NOMO-1 (cell line): ENCODE measurements at regions not wholly inside any gene's neighbourhood (a gene's known extent, or its start where the extent isn't known, plus 50 kb on each side); places are given as distances from the start of the nearest gene placed in this dataset.
"Not testable (repeated sequence)": the region's sequence is repeated elsewhere in the genome, so short reads cannot be mapped to it uniquely, and the experiment has no call there.

Source experiments
- DNase-seq, 2 experiments: peaks; one replicate each; lab custom pipeline; 2025; ENCODE audit not compliant: unreplicated experiment in 2 of 2; lab: John Stamatoyannopoulos, UW

DNA sequence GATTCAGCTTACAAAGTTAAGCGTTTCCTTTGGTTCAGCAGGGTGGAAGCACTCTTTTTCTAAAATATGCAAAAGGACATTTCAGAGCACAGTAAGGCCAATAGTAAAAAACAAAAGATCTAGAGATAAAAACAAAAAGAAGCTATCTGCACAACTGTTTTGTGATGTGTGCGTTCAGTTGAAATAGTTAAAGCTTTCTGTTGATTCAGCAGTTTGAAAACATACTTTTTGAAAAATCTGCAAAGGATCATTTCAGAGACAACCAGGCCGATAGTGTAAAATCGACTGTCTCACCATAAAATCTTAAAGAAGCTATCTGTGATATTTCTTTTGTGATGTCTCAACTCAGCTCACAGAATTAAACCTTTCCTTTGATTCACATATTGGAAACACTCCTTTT lies 300.0 kb upstream of the ALG10B start:
- no peak for DNase-seq

DNA sequence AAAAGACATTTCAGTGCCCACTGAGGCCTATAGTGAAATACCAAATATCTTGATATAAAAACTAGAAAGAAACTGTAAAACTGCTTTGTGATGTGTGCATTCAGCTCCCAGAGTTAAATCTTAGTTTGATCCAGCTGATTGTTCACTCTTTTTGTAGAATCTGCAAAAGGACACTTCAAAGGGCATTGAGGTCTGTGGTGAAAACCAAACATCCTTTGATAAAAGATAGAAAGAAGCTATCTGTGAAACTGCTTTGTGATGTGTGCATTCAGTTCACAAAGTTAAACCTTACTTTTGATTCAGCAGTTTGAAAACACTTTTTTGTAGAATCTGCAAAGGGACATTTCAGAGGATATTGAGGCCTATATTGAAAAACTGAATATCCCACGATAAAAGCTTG lies 290.7 kb upstream of the ALG10B start:
- no peak for DNase-seq

DNA sequence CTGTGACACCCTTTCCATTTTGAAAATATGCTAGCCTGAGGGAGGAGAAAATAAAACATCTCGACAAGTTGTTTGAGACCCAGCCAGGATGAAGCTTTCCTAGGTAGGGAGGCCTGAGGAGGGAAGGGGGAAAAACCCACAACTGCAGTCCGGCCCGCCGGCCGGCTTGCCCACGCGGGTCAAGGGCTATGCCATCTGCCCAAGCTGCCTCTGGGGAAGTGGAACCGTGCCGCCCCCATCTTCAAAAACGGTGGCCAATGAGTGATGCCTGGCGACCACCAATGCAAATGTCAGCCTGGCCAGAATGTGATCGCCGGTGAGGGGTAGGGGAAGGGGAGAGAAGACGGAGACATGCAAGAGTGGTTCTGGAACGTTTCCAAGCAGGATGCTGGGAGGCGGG lies 263.5 kb upstream of the ALG10B start:
- no peak for DNase-seq

DNA sequence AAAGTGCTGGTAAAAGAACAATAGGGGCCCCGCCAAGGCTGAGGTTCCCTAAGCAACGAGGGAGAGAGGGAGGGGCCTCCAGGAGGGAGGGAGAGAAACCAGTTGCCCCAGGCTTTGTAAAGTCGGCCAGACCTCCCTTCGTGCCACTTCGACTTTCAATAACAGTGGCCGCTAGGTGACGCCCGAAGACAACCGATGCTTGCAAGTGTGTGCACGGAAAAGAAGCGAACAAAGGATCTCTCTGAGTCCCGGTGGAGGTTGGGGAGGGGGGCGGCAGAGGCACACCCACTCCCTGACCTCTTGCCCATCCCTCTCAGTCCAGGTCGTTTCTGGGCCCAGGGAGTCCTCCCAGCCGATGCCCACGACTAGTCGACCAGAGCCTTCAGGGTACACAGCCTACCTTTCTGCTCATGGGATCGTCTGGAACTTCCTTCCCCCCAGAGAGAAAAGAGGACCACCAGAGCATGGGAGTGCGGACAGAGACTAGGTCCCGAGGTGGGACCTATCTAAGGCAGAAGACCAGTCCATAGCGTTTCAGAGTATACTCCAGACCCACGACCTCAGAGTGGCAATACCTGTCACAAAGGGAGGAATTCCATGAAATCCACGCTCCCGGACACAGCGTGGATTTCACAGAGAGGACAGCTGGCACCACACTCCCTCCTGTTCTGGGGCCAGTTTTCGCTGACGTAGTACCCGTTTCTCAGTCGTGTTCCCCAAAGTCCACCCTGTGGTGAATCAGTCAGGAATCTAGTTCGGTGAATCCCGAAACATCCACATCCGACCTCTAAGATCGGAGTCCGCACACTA lies 262.7 kb upstream of the ALG10B start:
- DNase-seq: no peak

DNA sequence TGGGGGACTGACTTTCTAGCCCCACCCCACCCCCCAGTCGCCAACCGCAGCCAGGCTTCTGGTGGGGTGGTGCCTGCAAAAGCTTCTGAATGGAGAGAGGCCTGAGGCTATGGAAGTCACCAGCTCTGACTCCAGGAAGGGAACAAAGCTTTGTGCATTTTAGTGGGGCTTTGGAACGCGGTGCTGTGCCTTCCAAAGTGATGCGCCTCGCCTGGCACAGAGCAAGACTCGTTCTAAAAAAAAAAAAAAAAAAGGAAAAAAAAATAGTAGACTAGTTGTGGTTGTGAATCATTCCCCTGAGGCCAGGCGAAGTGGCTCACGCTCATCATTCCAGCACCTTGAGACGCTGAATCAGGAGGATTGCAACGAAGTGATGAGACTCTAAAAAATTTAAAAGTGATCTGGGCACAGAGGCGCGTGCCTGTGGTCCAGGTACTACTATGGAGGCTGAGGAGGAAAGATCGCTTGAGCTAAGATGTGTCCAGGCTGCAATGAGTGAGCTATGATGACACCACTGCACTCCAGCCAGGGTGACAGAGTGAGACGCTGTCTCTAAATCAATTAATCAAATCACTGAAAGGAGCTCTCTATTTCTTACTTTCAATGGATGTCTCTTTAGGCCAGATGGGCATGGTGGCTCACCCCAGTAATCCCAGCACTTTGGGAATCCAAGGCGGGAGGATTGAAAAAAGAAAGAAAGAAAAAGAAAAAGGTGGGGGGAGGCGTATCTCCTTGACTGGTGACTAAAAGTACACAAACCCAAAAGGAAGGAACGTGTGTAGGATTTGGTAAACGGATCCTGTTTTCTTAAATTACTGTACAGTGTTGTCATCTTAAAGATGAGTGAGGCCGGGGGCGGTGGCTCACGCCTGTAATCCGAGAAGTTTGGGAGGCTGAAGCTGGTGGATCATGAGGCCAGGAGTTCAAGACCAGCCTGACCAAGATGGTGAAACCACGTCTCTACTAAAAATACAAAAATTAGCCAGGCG lies 259.6 kb upstream of the ALG10B start:
- no peak for DNase-seq

DNA sequence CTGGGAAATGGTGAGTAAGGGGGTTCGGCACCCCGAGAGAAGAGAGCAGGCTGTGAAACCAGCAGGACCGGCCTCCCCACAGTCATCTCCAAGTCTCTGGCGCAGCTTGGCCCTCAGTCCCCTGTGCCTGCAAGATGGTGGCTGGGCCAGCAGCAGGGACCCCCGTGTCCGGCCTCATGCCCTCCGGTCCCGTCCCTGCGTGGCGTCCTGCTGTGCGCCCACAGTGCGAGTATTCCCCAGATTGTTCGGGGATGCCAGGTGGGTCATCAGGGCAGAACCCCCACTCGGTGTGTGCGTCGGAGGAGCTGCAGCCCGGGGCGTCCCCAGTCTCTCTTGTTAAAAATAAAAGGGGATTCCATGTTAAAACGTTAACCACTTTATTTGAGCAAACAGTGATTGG lies 216.9 kb upstream of the ALG10B start:
- DNase-seq: no peak

DNA sequence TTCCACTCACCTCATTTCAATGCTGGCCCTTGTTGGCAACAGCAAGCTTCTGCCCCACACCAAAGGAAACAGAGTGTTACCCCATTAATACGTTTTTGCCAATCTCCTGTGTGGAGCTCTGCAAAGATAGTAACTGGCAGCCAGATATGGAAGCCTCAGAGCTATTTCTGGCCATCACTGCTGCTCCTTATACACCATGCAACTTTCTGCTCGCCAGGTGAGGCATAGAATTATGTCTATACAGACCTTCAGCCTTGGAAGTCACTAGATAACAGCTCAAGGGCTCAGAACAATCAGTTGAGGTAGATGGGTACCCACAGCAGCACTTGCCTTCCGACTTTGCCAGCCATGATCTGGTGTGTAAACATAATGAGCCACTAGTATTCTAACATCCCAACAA lies 214.8 kb upstream of the ALG10B start:
- DNase-seq: no peak

DNA sequence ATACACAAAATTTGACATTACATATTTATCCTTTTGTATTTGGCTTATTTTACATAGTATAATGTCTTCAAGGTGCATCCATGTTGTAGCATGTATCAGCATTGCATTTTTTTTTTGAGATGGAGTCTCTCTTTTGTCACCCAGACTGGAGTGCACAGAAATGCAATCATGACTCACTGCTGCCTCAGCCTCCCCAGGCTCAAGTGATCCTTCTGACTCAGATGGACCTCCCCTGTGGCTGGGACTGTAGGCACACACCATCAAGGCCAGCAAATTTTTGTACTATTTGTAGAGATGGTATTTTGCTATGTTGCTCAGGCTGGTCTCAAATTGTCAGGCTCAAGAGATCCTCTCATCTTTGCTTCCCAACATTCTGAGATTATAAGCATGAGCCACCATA lies 214.4 kb upstream of the ALG10B start:
- DNase-seq: no peak

DNA sequence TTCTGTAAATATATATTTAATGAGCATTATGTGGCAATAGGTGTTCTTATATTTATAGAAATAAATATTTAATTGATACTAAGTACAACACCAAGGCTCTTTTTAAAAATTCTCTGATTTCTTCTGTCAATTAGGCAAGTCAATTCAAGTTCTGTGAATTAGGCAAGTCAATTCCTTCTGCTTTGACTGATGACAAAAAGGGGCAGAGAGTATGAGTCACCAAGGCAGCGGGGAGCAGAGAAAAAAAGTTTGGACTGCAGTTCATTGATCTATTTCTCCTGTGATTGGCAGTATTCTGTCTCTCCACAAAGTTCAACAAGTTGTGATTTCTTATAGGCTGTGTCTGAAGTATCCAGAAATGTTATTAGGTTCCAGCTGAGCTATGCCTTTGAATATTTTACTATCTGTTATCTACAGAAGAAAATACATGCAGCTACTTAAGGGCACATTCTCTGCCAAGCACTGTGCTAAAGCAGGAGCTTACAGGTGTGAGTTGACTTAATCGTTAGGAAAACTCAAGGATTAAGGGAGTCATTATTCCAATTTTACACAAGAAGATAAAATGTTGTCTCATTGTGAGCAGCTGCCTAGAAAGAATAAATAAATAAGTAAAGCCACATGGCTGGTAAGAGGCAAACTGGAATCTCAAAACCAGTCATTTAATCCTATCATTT lies 206.4 kb upstream of the ALG10B start:
- no peak for DNase-seq

DNA sequence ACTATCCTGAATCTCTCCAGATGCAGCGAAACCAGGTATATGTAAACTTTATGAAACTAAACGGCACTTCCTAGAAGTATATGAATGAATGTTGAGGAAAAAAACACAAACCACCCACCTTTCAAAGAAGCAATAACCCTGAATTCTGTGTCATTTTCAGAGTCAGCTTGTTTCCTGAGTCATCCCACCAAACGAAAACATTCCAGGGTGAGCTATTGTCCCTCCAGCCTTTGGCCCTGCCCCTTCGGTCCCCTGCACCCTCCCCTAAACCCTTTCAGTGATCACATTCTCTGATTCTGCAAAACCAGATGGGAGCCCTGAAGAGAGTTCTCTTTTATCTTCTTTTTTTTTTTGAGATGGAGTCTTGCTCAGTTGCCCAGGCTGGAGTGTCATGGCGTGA lies 202.6 kb upstream of the ALG10B start:
- no peak for DNase-seq

DNA sequence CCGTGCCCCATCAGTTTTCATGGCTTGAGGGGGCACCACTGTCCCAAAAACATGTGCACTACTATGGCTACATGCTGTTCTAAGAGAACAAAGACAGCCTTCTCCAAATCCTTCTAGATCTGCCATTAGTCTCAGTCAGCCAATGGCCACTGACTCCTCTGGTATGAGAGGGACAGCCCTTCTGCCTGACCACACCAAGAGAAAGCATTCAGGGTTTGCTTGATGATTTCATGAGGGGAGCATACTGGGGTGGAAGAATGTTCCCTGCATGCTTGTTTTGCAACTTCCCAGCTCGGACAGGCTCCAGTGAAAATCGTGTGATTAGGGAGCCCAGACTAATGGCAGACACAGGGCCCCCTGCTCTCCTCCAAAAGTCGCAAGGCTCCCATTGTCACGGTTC lies 199.6 kb upstream of the ALG10B start:
- no peak for DNase-seq

DNA sequence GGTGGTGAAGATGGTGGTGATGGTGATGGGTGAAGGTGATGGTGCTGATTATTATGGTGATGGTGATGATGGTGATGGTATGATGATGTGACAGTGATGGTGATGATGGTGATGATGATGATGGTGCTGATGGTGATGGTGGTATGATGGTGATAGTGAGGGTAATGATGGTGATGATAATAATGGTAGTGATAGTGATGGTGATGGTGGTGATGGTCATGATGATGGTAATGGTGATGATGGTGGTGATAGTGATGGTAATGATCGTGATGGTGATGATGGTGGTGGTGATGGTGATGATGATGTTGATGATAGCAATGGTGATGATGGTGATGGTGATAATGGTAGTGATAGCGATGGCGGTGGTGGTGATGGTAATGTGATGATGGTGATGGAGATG lies 197.9 kb upstream of the ALG10B start:
- DNase-seq: no peak

DNA sequence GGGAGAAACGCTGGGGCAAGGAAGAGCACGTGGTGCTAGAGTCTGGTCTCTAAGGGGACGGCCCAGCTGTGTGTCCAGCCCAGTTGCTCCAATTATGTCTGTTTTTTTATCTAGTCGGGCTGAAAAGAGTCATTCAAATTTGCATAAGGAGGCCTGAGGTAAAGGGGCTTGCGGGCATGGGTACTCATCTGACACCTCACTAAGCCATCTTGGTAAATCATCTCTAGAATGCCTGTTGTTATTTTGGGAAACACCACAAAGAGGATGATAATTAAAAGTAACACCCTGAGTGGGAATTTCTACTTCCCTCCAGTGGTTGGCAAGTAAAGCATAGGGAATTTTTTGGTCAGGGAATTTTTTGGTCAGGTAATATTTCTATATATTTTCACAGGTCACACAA lies 196.1 kb upstream of the ALG10B start:
- DNase-seq: no peak

DNA sequence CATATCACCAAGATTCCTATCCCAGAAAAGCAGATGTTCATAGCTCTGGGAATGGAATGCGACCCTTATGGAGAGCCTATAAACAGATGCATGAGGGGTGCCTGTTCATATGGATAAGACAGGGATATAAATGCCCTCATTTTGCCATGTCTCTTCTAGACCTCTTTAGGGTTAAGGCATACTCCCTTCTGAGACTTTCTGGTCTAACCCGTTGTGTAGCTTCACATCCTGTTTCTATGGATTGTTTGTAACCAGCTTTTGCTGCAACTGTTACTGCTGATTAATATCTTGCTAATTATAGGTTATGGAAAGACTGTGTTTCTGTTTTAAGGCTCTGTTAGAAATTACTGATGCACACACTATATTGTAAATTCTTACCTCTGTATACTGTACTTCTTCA lies 193.5 kb upstream of the ALG10B start:
- not testable (repeated sequence) for DNase-seq

DNA sequence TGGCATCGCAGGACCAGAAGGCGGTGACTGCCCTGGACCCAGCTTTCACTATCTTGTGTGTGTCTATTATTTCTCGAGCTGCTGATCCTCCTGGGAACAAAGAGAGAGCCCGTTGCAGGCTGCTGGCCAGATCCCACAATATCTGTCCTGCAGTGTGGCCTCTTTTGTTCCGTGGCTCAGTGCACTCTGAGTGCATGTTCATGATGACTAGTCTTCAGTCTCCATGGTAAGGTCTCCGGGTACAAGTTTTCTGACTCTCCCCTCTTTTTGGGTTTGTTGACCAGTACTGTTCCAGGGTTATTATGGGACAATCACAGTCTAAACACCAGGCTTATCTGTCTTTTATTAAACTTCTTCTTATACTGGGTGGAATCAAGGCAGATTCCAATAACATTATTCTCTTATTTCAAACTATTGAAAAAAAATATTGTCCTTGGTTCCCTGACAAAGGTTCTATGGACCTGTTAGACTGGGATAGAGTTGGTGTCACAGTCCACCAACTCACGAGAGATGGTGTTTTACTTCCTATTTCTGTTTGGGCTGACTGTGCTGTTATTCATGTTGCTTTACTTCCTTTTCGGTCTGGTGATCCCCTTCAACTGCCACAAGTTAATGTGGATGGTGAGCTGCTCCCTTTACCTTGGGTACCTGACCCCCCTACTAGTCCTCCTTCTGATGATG lies 192.9 kb upstream of the ALG10B start:
- no peak for DNase-seq

DNA sequence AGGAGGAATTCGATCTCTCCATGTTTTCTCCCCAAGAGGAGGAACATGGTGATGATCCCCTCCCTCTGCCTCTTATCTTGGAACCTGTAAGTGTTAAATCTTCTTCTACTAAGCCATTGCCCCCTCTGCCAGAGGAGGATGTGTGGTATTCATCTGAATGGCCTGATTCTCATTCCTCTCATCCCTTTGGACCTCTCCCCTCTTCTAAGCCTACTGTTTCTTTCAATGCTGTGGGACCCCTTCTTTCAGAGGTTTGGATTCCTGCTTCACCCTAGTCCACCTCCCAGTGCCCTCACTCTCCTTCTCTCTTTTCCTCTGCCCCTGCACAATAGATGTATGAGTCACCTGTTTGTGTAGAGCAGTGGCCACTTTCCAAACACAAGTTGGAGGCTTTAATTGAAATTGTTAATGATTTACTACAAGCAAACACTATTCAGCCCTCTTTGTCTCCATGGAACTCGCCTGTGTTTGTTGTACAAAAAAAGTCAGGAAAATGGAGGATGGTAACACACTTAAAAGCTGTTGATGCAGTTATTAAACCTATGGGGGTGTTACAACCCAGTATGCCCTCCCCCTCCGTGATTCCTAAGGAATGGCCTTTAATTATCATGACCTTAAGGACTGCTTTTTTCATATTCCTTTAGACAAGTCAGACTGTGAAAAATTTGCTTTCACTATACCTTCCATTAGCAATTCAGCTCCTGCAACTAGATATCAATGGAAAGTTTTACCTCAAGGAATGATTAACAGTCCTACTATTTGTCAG lies 192.1 kb upstream of the ALG10B start:
- DNase-seq: no peak

DNA sequence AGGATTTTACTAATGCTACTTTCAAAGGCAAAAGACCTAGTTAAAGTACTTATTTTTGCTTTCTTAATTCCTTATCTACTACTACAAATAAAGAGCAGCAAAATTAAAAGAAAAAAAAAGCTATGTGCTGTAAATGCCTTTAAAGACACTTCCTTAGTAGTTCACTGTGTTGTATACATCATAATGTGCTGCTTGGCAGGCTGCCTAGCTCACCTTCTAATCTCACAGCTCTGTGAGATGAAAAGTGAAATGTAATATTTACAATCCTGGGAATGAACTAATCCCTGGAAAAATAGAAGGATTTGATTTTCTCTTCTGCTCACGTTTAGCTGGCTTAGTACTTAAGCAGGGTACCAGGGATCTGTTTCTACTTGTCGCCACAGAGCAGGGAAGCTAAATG lies 184.4 kb upstream of the ALG10B start:
- no peak for DNase-seq

DNA sequence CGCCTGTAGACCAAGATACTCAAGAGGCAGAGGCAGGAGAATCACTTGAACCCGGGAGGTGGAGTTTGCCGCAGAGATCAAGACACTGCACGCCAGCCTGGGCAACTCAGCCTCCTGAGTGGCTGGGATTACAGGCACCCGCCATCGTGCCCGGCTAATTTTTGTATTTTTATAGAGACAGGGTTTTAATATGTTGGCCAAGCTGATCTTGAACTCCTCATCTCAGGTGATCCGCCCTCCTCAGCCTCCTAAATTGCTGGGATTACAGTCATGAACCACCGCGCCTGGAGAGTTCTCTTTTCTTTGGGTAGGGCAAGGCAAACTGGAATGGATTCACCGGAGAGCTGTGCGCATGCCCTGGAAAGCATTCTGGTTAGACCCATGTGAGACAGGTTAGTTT lies 179.3 kb upstream of the ALG10B start:
- DNase-seq: no peak

DNA sequence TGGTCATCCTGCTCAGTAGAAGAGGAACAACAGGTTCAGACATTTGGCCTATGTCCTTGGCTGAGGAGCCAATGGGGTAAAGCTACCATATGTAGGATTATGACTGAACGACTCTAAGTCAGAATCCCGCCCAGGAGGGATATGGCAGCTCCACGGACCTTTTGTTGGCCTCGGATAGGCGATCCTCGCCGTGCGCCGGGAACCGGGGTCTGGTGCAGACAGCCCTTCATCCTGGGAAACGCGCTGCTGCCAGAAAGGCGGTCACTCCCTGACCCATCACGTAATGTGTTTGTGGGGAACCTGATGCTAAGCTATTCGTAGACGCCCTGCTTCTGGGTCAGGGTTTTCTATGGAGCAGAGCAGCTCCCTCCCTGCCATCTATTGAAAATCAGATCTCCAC lies 178.9 kb upstream of the ALG10B start:
- DNase-seq: no peak
